Keratinocyte (primary cell): ENCODE measurements at regions not wholly inside any gene's neighbourhood (a gene's known extent, or its start where the extent isn't known, plus 50 kb on each side); places are given as distances from the start of the nearest gene placed in this dataset.
"Not testable (repeated sequence)": the region's sequence is repeated elsewhere in the genome, so short reads cannot be mapped to it uniquely, and the experiment has no call there.

Experiments used
- CTCF ChIP-seq, 3 experiments: IDR thresholded peaks in 1 of 3; conservative IDR thresholded peaks in 1 of 3; optimal IDR thresholded peaks in 1 of 3; 2 replicates in 2 of 3; 3 replicates in 1 of 3; pipeline versions ENCODE3 to v1.5.1; 2011; ENCODE audit warnings: low read length in 3 of 3, mild to moderate bottlenecking in 3 of 3, moderate library complexity in 2 of 3, control low read depth in 1 of 3, inconsistent platforms in 1 of 3; ENCODE audit not compliant: insufficient read depth in 2 of 3; ENCODE audit errors: extremely low read depth in 1 of 3
- EZH2 ChIP-seq: IDR thresholded peaks from one replicate; pipeline ENCODE4 v1.6.1; 2012; ENCODE audit warnings: inconsistent platforms, mild to moderate bottlenecking, low read length, moderate library complexity

GRCh38 chr12:33107827-33108226 is 211.2 kb upstream of the PKP2 start:
- TF ChIP-seq CTCF (optimal IDR thresholded peaks at IDR 0.05 in 1 of 3, IDR thresholded peaks at IDR 0.05 in 1 of 3, conservative IDR thresholded peaks at IDR 0.05 in 1 of 3; ENCODE audit: extremely low read depth in 1 of 3, insufficient read depth in 2 of 3, low read length in 3 of 3); EZH2: not testable (repeated sequence)
